Suprapubic skin (tissue), 3 donors: ENCODE measurements at regions not wholly inside any gene's neighbourhood (a gene's known extent, or its start where the extent isn't known, plus 50 kb on each side); places are given as distances from the start of the nearest gene placed in this dataset.
A peak's percentile ranks its signal among the peaks of the same experiment; 100 is the strongest.

ENCODE experiments used
- POLR2AphosphoS5 ChIP-seq, 3 donors: sonication (generic); formaldehyde crosslinking; IDR thresholded peaks; one replicate each; pipeline ENCODE4 v1.6.1; 2017; ENCODE audit warnings: antibody characterized with exemption in 3 of 3
- TF ChIP-seq, protein P1 (sequence below), 2 donors: fragments of 200-600 bp in 1 of 2; fragments of 450-650 bp in 1 of 2; sonication (generic) in 1 of 2; IDR thresholded peaks; one replicate each; pipeline ENCODE4 v1.5.1; 2016 to 2019; ENCODE audit warnings: antibody characterized with exemption in 2 of 2, mild to moderate bottlenecking in 1 of 2, moderate library complexity in 1 of 2

GRCh38 chr12:58583529-58583928, 336.8 kb downstream of the LRIG3 start:
- TF ChIP-seq POLR2AphosphoS5 (IDR thresholded peaks at IDR 0.05) = peak in 1 of 3 donors; percentile 55
- TF ChIP-seq, protein P1, sequence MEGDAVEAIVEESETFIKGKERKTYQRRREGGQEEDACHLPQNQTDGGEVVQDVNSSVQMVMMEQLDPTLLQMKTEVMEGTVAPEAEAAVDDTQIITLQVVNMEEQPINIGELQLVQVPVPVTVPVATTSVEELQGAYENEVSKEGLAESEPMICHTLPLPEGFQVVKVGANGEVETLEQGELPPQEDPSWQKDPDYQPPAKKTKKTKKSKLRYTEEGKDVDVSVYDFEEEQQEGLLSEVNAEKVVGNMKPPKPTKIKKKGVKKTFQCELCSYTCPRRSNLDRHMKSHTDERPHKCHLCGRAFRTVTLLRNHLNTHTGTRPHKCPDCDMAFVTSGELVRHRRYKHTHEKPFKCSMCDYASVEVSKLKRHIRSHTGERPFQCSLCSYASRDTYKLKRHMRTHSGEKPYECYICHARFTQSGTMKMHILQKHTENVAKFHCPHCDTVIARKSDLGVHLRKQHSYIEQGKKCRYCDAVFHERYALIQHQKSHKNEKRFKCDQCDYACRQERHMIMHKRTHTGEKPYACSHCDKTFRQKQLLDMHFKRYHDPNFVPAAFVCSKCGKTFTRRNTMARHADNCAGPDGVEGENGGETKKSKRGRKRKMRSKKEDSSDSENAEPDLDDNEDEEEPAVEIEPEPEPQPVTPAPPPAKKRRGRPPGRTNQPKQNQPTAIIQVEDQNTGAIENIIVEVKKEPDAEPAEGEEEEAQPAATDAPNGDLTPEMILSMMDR (IDR thresholded peaks at IDR 0.05) = no peak
